ENCODE measurements at regions not wholly inside any gene's neighbourhood (a gene's known extent, or its start where the extent isn't known, plus 50 kb on each side); places are given as distances from the start of the nearest gene placed in this dataset.

DNA sequence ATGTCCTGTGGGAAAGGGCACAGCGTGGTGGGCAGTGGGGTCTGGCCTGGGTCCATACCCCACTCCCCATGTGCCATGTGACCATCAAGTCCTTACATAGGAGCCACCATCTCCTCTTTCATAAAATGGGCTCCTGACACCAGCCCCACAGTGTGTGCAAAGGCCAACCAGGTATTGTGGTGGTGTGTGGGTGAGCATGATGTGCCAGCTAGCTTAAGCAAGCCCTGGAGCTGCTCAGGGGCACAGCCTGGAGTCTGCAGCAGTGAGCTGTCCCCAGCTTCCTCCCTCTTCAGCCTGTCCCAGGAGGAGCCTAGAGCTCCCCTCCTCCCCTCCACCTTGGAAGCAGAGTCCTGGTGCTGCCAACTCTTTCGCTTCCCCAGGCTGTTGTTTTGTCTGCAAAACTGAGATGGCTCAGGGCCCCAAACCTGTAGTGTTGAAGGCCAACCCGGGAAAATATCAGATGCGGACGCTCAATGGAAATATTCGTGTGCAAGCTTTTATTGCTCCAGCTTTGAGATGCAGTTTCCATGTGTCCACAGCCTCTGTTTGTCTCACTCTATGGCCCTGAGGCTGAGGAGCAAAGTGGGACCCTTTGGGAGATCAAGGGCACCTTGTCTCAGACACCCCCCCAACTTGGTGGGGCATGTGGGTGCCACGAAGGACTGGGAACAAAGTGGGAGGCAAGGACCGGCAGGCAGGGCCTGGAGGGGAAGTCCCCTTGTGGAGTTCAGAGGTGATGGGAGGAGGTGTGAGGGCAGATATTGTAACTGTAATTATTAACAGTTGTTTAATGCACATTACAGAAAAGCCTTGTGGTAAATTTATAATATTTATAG lies 92.6 kb downstream of the CTTN start:
- H3K4me3 ChIP-seq (ENCODE audit: low read depth, low read length): no peak overlapping the region
- DNase-seq (ENCODE audit: low read depth): peak; percentile 23
- TF ChIP-seq MYC (IDR thresholded peaks at IDR 0.05; ENCODE audit: low read depth, low read length): no peak
- TF ChIP-seq, protein P1, sequence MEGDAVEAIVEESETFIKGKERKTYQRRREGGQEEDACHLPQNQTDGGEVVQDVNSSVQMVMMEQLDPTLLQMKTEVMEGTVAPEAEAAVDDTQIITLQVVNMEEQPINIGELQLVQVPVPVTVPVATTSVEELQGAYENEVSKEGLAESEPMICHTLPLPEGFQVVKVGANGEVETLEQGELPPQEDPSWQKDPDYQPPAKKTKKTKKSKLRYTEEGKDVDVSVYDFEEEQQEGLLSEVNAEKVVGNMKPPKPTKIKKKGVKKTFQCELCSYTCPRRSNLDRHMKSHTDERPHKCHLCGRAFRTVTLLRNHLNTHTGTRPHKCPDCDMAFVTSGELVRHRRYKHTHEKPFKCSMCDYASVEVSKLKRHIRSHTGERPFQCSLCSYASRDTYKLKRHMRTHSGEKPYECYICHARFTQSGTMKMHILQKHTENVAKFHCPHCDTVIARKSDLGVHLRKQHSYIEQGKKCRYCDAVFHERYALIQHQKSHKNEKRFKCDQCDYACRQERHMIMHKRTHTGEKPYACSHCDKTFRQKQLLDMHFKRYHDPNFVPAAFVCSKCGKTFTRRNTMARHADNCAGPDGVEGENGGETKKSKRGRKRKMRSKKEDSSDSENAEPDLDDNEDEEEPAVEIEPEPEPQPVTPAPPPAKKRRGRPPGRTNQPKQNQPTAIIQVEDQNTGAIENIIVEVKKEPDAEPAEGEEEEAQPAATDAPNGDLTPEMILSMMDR (IDR thresholded peaks at IDR 0.05; ENCODE audit: low read depth, low read length): no peak
- TF ChIP-seq POLR2A (IDR thresholded peaks at IDR 0.05; ENCODE audit: extremely low read depth, insufficient read length): no peak
- TF ChIP-seq MAX (IDR thresholded peaks at IDR 0.05; ENCODE audit: low read depth, low read length): no peak

- TF ChIP-seq, protein P1 (IDR thresholded peaks at IDR 0.05; ENCODE audit: low read depth, low read length): no peak
- TF ChIP-seq MYC (IDR thresholded peaks at IDR 0.05; ENCODE audit: low read depth, low read length) (no peak), POLR2A (IDR thresholded peaks at IDR 0.05; ENCODE audit: extremely low read depth, insufficient read length) (no peak), MAX (IDR thresholded peaks at IDR 0.05; ENCODE audit: low read depth, low read length) (no peak)
- no peak for DNase-seq (ENCODE audit: low read depth)
- H3K4me3 ChIP-seq (ENCODE audit: low read depth, low read length): no peak overlapping the region
Measured at GRCh38 chr11:70491696-70492472, 93.6 kb downstream of the CTTN start.

DNA sequence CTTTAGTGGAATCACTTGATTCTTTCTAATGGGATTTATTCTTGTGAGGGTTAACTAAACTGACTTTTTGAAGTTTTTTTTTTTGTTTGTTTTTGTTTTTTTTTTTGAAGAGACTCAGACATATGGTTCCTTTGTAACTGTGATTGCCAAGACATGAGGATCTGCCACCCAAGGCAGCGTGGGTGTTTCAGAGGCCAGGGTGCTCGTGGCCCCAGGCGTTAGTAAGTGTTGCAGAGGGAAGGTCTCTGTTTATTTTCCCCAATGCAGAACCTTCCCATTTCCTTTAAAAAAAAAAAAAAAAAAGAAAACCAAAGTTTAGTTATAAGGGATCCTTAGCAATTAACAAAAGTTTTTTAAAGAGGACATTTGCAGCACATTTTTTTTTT lies 94.8 kb downstream of the CTTN start:
- DNase-seq (ENCODE audit: low read depth): no peak
- no peak overlapping the region for H3K4me3 ChIP-seq (ENCODE audit: low read depth, low read length)
- TF ChIP-seq MAX (IDR thresholded peaks at IDR 0.05; ENCODE audit: low read depth, low read length): no peak

DNA sequence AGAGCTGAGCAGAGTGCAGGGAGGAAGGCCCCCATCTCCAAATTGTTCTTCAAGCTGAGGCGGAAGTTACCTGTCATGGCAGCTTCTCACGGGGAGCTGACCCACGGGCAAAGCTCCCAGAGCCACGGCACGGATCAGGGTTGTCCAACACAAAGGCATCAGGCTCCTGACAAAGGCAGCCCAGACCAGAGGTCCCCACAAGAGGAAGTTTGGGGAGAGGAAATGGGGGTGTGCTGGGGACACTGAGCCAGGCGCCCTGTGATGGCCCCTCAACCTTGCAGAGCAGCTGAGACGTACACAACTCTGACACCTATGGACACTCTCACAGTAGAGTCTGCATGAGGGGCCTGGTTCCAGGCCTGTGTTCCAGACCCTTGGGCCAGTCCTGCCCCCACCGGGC lies 95.6 kb downstream of the CTTN start:
- TF ChIP-seq POLR2A (IDR thresholded peaks at IDR 0.05; ENCODE audit: extremely low read depth, insufficient read length) (no peak), MAX (IDR thresholded peaks at IDR 0.05; ENCODE audit: low read depth, low read length) (no peak), MYC (IDR thresholded peaks at IDR 0.05; ENCODE audit: low read depth, low read length) (no peak)
- TF ChIP-seq, protein P1 (IDR thresholded peaks at IDR 0.05; ENCODE audit: low read depth, low read length): no peak
- H3K4me3 ChIP-seq (ENCODE audit: low read depth, low read length): no peak overlapping the region
- DNase-seq (ENCODE audit: low read depth): no peak

DNA sequence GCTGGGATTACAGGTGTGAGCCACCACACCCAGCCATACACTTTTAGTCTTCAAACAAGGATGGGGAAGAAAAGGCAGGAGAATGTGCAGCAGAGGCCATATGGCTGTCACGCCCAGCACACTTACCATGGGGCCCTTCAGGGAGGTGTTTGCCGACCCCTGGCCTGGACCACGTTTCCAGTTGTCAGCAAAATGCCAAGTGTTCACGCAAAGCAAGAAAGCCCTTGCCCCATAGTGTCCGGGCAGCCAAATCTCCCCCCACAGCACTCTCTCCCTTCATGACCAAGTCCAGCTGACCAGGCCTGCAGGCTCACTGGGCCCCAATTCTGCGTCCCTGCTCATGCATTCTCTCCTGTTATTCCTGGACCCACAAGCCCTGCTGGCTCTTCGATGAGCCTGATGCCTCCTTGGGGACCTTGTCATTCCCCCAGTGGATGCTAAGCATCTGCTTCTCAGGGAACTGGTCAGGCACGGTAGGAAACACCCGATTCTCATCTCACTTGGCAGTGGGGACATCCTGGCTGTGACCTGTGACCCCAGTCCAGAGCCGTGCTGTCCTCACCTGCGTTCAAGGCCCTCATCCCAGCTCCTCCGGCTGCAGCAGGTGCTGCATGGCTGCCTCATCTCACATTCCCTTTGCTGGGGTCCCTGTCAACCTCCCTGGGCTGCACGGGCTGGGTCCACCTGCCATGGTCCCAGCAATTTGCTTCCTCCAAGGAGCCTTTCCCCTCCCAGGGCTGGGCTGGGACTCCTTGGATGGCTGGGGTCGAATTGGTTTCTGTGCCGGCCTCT lies 96.4 kb downstream of the CTTN start:
- DNase-seq (ENCODE audit: low read depth): no peak
- no peak for TF ChIP-seq MAX (IDR thresholded peaks at IDR 0.05; ENCODE audit: low read depth, low read length)
- TF ChIP-seq, protein P1 (IDR thresholded peaks at IDR 0.05; ENCODE audit: low read depth, low read length): no peak
- no peak for TF ChIP-seq POLR2A (IDR thresholded peaks at IDR 0.05; ENCODE audit: extremely low read depth, insufficient read length)
- no peak for TF ChIP-seq MYC (IDR thresholded peaks at IDR 0.05; ENCODE audit: low read depth, low read length)
- no peak overlapping the region for H3K4me3 ChIP-seq (ENCODE audit: low read depth, low read length)

Measured in NB4 (cell line).